ENCODE measurements at regions not wholly inside any gene's neighbourhood (a gene's known extent, or its start where the extent isn't known, plus 50 kb on each side); places are given as distances from the start of the nearest gene placed in this dataset.
"Not testable (repeated sequence)": the region's sequence is repeated elsewhere in the genome, so short reads cannot be mapped to it uniquely, and the experiment has no call there.

DNA sequence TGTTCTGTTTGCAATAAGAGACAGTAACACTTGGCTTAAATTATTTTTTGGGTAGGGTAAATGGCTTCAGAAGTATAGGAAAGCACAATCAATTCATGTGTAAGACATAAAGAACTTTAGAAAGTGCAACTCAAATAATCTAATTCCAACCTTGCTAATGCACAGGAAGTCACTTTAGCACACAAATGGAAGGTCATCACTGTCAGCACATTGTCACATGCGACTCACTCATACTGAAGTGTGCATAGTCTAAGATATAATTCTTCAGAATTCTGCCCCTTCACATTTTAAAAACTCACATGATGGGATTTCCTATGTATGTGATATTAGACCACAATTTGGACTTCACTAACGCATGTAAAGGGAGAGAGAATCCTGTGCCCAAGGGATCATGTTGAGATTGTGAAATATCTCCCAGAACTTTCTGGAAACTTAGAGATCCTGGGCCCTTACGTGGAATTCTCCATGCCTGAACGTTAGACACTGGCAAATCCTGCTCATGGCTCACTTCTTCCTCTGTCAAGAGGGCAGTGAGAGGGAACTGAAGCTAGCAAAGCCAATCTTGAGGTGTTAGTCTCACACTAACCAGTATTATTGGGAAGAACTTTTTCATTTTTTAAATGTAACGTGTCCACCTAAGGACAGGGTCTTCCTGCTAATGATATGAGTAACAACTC is 403.2 kb upstream of the PTGER4 start:
- no peak for DNase-seq

DNA sequence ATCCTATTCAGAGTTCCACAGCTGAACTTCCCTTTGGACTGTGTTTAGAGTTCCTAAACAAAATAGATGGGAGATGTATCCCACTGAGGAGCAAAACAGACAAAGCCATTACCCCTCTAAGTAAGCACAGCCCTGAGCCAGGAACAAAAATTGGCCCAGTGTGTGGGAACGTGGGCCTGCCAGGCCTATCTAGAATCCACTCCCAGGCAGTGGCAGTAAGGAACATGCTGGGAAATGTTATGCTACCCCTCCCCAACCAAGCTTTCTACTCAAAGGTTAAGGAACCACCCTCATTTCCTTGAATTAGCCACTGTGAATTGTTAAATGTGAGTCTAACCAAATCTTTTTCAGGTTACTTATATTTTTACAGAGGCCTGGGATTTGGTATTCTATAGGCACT is 405.1 kb upstream of the PTGER4 start:
- no peak for DNase-seq

DNA sequence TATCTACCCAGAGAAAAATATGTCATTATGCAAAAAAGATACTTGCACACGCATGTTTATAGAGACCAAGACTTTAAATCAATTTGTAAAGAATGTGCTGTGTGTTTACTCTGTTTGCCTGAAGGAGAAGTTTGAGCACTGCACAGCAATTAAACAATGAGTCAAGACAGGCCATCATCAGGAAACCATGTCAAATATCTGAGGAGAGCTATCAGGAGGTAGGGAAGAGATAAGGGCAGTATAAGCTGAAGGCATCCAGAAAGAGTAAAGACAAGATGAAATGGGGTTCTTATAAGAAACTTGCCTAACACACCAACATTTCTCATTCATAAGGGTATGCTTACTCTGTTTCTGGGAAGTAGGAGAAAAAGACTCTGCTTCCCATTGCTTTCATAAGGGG is 405.8 kb upstream of the PTGER4 start:
- DNase-seq: no peak

DNA sequence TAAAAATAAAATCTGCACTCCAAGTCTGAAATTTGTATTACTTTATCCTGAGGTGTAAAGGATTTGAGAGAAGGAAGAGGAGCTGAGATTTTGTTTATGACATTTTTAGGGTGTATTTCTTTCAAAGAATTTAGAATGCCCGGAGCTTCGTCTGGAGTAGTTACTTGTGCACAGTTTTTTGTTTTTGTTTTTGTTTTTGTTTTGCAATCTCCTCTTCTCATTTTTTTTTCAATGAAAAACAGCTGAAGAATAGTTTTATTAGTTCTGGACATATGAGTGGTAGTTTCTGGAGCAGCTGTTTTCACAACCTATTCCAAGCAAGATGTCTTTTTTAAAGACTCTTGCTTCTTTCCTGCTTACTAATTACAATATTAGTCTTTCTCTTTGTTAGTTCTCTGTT is 408.2 kb upstream of the PTGER4 start:
- DNase-seq: no peak

DNA sequence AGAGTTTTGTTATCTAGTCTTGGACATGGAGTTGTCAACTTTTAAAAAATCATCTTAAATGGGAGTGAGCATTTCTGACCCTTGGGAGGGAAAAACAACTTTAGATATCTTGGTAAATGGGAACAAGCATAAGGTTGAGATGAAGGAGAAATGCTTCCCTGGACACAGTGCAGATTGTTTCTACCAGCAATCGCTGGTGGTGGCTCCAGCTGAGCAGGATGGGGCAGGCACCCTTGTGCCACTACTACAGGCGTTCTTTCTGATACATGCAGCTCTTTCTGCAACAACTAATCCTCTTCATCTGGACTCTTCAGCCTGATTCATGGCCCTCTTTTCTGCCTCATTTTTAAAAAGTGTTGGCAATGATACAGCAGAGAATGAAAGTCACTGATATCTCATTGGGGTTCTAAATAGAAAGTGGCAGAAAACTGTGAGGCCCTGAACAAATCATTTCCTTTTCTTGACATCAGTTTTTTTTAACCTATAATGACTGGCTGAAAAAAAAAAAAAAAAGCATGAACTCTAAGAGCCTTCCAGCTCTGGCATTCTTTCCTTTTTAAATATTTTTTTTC is 409.4 kb upstream of the PTGER4 start:
- DNase-seq: no peak

DNA sequence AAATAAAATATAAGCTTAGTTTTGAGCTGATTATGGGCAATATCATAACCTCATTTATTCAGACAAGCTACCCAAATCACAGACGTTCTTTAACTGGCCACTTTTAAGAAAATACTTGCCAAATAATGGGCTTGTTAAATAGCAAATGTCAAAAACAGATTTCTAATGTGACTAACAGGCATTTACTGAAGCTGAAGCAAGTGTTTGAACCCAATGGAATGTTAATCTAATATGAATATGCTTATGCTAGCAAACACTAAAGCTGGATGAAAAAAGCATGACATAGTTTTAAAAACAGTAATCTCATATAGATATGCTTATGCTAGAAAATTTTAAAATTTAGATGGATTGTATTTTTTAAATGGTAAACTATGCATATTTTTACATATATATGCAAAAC is 411.6 kb upstream of the PTGER4 start:
- DNase-seq: no peak

DNA sequence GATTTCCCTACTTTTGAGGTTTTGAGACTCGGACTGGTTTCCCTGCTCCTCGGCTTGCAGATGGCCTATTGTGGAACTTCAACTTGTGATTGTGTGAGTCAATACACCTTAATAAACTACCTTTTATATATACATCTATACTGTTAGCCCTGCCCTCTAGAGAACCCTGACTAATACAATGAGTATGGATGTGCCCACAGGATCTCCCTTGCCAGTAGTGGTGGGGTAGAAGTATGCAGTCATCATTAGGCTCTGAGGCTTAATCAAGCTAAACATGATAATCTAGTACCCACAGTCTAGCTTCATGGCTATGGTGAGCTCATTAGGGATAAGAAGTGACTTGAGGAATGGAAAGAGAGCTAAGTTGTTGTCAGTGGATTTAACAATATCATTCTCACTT is 412.8 kb upstream of the PTGER4 start:
- DNase-seq: no peak

DNA sequence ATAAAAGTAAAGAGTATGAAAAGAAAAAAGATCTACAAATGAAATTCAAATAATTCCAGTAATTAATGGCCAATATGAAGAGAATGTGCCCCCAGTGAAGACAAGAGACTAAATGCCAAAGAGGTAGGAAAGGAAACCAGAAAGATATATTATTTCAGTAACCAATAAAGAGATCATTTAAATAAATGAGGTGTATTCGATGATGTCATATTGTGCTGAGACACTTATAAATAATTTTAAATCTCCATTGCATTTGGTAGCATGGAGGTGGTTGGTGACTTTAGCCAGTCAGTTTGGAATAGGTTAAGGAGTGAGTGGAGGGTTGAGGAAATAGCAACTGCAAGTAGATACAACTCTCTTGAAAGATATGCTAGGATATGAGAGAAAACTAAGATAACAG is 417.7 kb upstream of the PTGER4 start:
- DNase-seq: no peak

DNA sequence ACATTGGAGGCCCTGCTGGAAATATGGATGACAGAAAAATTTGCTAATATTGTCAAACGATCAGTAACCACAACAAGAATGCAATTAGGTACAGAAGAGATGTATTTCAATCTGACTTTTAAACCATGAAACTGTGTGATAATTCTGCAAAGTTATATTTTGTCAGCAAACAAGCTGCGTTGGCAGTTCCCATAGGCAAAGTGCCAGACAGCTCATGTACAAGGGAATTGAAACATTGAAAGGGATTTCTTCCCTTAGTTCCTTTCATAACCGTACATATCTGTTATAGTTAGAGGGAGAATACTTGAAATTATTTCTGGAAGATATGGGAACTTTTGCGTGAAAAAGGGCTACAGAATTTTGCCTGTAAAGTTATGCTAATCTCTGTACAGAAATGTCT is 419.4 kb upstream of the PTGER4 start:
- DNase-seq: no peak

DNA sequence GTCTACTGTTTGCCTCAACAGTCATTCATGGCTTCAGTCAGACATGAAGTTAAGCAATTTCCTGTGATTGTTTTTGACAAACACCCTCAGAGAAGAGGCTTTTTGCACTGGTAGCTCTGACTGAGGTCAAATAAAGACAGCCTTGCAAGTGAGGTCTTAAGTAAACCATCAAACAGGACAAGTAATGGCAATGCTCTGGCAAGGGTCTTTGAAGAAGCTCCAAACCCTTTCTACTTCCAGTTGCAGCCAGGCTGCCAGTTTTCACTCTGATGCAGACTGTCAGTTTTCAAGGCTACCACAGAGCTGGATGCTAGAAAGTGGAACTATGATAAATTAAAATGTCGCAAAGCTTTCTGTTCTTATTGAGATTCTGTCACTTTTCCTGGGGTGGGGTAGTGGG is 421.5 kb upstream of the PTGER4 start:
- DNase-seq: no peak

DNA sequence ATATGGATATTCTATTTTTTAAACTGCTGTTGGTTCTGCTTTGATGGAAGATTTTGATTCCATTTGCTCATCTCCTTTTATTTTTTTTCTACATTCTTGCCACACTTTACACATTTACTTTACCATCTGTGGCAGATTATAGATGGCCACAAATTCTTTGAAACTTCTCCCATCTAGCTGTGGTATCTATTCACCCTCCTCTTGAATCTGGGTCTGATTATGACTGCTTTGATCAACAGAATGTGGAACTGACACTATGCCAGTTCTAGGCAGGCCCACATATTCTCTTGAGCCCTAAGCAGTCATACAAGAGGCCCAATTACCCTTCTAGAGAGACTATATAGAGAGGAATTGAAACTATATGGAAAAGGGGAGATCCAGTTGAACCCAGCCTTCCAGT is 439.0 kb upstream of the PTGER4 start:
- no peak for DNase-seq

DNA sequence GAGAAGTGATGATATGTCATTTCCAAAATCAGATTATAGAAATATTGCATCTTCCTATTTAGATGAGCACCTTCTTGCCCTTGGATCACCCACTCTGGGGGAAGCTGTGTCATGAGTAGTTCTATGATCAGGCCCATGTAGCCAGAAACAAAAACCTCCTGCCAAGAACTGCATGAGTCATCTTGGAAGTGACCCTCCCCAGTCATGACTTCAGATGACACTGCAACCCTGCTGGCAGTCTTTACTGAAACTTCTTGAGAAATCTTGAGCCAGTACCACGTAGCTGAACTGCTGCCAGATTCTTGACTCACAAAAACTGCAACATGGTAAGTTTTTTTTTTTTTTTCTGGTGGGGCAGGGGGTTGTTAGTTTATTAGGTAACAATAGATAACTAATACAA is 439.6 kb upstream of the PTGER4 start:
- DNase-seq: no peak

DNA sequence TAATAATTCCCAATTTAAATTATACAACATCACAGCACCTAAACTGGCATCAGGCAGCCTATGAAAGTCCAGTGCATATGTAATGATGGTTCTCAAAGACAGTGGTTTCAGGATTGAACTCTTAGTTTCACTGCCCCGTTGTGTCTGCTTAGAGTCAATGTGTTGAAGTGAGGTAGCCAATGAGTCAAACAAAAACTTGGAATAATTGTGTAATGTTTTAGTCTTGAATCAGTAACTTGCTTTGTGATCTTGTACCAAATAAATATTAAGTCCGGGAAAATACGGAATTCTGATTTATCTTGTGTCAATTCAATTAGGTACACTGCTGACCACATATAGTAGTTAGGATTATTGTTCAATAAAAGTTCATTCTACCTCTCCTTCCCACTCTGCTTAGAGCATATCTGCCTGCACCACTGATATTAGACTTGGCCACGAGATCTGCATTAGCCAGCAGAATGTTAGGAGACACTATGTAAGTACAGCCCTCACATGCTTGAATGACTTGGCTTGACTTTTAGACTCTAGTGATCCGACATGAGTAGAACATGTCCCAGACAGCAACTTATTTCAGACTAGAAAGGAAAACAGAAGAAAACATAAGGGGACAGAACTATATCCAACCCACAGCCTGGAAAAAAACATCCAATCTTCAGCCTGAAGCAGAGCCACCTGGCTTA is 441.5 kb upstream of the PTGER4 start:
- no peak for DNase-seq

DNA sequence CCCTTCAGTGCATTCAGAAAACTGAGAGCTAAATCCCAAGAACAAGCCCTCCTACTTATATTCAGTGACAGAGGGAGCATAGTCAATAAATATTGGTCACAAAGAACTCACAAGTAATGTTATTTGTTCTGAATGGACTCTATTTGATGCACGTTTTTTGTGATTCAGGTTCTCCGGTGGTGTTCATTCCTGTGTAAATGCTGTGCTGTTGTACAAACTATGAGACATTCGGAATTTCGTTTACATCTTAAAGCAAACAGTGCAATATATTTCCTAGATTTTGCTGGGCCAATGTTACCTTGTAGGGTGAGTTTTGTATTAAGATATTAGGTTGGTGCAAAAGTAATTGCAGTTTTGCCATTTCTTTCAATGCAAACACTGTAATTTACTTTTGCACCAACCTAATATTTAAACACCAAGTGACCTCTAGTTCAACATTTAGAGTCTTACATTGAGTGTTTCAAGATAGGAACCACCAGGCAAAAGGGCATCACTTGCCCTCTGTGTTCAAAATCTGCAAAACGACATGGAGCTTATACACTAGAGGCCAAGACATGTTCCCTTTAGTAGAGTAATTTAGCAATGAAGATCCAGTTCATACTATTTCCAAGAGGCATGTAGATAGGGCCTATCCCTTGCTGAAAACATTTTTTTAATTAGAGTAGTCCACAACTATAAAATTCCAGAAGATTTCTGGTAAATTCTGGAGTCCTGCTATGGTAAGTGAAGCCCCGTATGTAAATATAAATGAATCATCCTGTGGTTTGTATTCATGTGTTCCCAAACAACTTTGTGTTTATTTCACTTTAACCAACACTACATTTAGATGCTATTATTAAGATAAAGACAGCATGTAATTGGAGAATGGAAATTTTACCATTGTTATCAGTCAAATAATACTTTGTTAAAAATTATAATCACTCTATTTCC is 444.0 kb upstream of the PTGER4 start:
- DNase-seq: no peak

DNA sequence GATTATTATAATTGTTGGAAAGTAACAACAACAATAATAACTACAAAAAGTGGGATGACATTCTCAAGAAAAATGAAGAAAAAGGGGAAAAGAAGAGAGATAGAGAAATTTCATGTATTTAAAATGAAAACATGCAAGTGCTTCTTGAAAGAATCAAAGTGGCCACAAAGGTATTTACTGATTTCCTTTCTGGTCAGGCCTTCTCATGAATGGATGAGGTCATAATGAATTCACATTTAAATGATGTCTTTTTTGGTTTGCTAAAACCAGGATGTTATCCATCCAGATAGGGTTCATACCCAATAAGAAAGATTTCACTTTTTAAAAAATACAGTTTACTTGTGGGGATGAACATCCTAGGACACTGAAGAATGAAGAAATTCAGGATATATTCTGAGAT is 446.4 kb upstream of the PTGER4 start:
- DNase-seq: no peak

DNA sequence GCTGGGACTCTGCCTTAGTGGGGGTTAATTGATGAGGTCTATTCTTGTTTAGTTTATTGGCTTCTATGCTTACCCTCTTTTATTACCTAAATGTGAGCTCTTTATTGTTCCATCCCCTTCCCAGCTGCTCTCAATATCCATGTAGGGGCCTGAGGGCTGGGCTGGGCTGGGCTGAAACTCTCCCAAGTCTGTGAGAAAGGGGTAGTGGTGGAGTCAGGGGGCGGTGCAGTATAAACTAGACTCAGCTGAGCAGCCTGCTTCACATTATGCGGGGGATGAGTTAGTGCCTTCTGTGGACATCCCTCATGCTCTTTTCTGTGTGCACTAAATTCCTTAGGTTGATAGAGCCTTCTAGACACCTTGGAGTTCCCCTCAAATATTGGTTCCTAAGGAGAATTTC is 451.8 kb upstream of the PTGER4 start:
- DNase-seq: no peak

DNA sequence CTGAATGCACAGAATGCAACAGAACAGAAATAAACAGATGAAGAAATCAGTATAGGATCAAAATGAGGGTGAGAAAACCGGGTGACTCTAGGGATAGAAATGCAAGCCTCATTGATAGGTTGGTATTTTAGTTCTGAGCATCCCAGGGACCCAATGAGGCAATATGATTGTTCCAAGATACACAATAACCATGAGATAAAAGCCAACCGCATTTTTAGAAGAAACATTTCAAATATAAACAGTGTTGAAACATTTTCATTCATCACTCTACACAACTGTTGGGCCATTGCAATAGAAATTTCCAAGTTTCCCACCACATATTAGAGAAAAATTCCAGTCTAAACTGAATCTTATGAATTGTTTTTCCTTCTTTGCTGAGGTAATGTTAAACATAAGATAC is 452.3 kb upstream of the PTGER4 start:
- no peak for DNase-seq

DNA sequence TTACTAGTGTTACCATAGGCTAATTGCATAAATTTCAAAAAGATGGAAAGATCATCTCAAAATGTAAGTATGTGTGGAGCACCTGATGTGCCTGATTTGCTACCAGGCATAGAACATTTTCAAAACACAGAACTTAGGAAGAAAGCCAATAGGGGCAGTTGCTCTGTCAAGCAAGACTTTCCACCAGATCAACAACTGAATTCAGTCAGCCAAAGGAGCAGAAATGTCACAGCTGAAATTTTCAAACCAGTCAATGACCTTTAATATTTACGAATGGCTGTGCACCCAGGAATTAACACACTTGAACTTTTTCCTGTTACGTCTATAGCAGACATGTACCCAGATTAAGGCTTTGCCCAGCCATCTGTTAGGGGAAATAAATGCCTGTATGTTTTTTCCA is 452.8 kb upstream of the PTGER4 start:
- no peak for DNase-seq

DNA sequence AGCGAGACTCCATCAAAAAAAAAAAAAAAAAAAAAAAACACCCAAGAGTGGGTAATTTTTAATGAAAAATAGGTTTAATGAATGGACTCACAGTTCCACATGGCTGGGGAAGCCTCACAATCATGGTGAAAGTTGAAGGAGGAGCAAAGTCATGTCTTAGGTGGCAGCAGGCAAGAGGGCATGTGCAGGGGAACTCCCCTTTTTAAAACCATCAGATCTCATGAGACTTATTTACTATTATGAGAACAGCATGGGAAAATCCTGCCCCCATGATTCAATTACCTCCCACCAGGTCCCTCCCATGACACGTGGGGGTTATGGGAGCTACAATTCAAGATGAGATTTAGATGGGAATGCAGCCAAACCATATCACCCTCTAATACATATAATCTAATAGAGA is 454.6 kb upstream of the PTGER4 start:
- not testable (repeated sequence) for DNase-seq

DNA sequence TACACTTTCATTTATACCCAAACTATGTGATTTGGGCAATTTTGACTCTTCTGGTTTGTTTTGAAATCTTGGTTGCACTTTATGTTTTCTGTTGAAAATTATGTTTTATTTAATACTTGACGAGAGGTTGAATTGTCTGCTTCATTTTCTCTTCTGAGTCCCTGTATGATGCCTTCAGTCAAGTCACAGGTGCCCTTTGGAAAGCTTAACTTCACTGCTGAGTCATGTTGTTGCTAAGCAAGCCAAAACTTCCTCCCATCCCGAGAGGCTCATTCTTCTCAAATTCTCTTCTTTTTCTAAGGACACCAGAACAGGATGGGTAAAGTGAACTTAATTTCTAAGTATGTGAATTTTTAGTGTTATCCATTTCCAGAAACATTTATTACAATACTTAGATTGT is 455.3 kb upstream of the PTGER4 start:
- no peak for DNase-seq

DNA sequence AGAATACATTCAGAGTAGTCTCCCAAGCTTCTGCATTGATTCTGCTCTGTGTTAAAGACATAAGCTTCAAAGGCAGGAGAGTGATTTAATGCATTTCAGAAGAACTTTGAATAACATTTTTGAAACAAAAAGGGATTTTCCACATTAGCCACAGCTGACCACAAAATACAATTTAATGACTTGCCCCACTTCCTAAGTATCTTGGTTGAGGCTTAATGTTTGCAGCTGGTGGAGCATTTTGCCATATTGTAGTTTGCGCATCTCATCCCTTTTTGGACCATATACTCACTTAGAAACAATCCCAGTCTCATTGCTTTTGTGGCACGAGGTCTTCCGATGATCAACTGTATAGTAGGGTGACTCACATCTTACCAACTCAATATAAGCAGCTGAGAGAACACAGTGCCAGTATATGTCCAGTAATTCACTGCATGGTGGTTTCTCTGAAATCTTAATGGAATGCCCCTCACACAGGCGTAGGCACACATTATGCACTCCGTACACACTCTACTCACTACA is 455.8 kb upstream of the PTGER4 start:
- DNase-seq: peak; percentile 38

DNA sequence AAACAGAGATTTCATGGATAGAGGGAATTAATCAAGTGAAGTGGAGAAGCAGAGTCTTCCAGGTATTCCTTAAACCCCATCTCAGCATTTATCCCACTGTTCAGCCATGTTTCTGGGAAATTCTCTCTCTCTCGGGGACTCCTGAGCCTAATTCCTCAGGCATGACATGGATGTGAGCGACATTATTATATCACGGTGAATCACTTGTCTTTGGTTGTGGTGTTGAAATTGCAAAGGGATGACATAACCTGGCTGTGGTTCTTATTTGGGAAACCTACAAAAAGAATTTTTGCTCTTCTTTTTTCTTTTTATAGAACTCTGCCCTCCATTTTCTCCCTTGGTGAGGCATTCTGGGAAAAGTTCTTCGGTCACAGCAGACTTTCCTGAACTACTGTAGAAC is 457.9 kb upstream of the PTGER4 start:
- no peak for DNase-seq

DNA sequence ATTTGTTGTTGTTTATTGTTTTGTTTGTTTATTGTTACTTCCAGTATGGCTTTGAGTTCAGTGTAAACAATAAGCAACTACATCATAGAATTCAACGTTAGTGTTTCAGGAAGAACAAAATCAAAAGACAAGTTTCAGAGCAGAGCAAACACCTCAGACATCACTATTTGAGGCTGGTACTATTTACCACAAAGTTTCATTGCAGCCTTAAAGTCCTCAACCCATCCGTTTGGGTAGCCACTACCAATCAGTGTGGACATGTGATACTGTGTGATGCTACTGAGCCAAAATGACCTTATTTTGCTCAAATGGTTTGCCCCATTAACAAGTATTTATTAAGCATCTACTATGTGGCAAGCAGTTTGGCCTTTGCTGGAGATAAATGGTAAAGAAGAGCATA is 458.5 kb upstream of the PTGER4 start:
- DNase-seq: no peak
